ENCODE measurements at regions not wholly inside any gene's neighbourhood (a gene's known extent, or its start where the extent isn't known, plus 50 kb on each side); places are given as distances from the start of the nearest gene placed in this dataset.

- TF ChIP-seq NFAT5 (CRISPR knock-in tag; IDR thresholded peaks at IDR 0.05) (no peak), HOMEZ (CRISPR knock-in tag; IDR thresholded peaks at IDR 0.05; ENCODE audit: low read depth) (peak; percentile 15; the same call in 1 of the 2 replicates), TOPORS (CRISPR knock-in tag; IDR thresholded peaks at IDR 0.05) (0 out of 2 replicates have a peak, but pooled peaks have one; percentile 67), GMEB1 (CRISPR knock-in tag; IDR thresholded peaks at IDR 0.05; ENCODE audit: borderline replicate concordance) (0 out of 2 replicates have a peak, but pooled peaks have one; percentile 13), THAP9 (CRISPR knock-in tag; IDR thresholded peaks at IDR 0.05; ENCODE audit: borderline replicate concordance) (no peak), ZNF614 (CRISPR knock-in tag; IDR thresholded peaks at IDR 0.05; ENCODE audit: borderline replicate concordance) (peak; percentile 62; the same call in 1 of the 2 replicates), ZNF710 (CRISPR knock-in tag; IDR thresholded peaks at IDR 0.05; ENCODE audit: borderline replicate concordance) (peak; percentile 64; the same call in 1 of the 2 replicates), MXD4 (CRISPR knock-in tag; IDR thresholded peaks at IDR 0.05) (no peak), LCORL (IDR thresholded peaks at IDR 0.05) (no peak), LCORL (CRISPR knock-in tag; IDR thresholded peaks at IDR 0.05) (peak; percentile 70; the same call in 1 of the 2 replicates), ZNF501 (CRISPR knock-in tag; IDR thresholded peaks at IDR 0.05) (peak; percentile 69), HNF4G (IDR thresholded peaks at IDR 0.05; ENCODE audit: borderline replicate concordance, low read depth, low read length) (peak; percentile 81), HNF4G (CRISPR knock-in tag; IDR thresholded peaks at IDR 0.05; ENCODE audit: borderline replicate concordance, low read depth) (0 out of 2 replicates have a peak, but pooled peaks have one; percentile 56), ZNF414 (CRISPR knock-in tag; IDR thresholded peaks at IDR 0.05) (0 out of 2 replicates have a peak, but pooled peaks have one; percentile 47), ZSCAN25 (CRISPR knock-in tag; IDR thresholded peaks at IDR 0.05) (peak; percentile 52; the same call in 1 of the 2 replicates)
Measured at GRCh38 chr1:228836427-228836826, 101.1 kb downstream of the RHOU start (continued).

All from HepG2 (cell line).